Parathyroid adenoma (tissue), 2 donors: ENCODE measurements at regions not wholly inside any gene's neighbourhood (a gene's known extent, or its start where the extent isn't known, plus 50 kb on each side); places are given as distances from the start of the nearest gene placed in this dataset.

ENCODE experiments used
- H2AFZ ChIP-seq: fragments of 300-600 bp; sonication (generic); one replicate; pipeline ENCODE4 v1.7.0; 2017; ENCODE audit warnings: antibody characterized with exemption, mild to moderate bottlenecking
- H3K27ac ChIP-seq: fragments of 300-600 bp; sonication (generic); one replicate; pipeline ENCODE4 v1.7.0; 2017
- H3K27me3 ChIP-seq: fragments of 300-600 bp; sonication (generic); one replicate; pipeline ENCODE4 v1.7.0; 2017; ENCODE audit warnings: low read length; ENCODE audit not compliant: control insufficient read depth, insufficient read depth
- H3K36me3 ChIP-seq: fragments of 300-600 bp; sonication (generic); one replicate; pipeline ENCODE4 v1.7.0; 2017; ENCODE audit warnings: low read length; ENCODE audit not compliant: control insufficient read depth, insufficient read depth
- H3K4me1 ChIP-seq: fragments of 300-600 bp; sonication (generic); one replicate; pipeline ENCODE4 v1.7.0; 2017; ENCODE audit warnings: control low read depth
- H3K4me2 ChIP-seq: fragments of 300-600 bp; sonication (generic); one replicate; pipeline ENCODE4 v1.7.0; 2017; ENCODE audit warnings: low read length
- H3K4me3 ChIP-seq: fragments of 300-600 bp; sonication (generic); one replicate; pipeline ENCODE4 v1.7.0; 2017; ENCODE audit warnings: low read depth, low read length
- H3K79me2 ChIP-seq: fragments of 300-600 bp; sonication (generic); one replicate; pipeline ENCODE4 v1.7.0; 2017; ENCODE audit warnings: control low read depth
- H3K9ac ChIP-seq: fragments of 300-600 bp; sonication (generic); one replicate; pipeline ENCODE4 v1.7.0; 2017; ENCODE audit warnings: mild to moderate bottlenecking
- H3K9me3 ChIP-seq: fragments of 300-600 bp; sonication (generic); one replicate; pipeline ENCODE4 v1.7.0; 2017; ENCODE audit warnings: low read length; ENCODE audit not compliant: control insufficient read depth
- CTCF ChIP-seq: fragments of 300-600 bp; sonication (generic); IDR thresholded peaks from one replicate; pipeline ENCODE4 v1.7.0; 2017; ENCODE audit warnings: antibody characterized with exemption, mild to moderate bottlenecking
- donor health status: primary hyperparathyroidism.

- H3K36me3 ChIP-seq: no peaks in the 10 kb centered on the region
- H2AFZ ChIP-seq: no peak overlapping the region
- no peak overlapping the region for H3K27ac ChIP-seq
- no peak for TF ChIP-seq CTCF
- H3K79me2 ChIP-seq: no peaks in the 10 kb centered on the region
- no peak overlapping the region for H3K4me2 ChIP-seq
- H3K9ac ChIP-seq: no peak overlapping the region
- no peak overlapping the region for H3K4me3 ChIP-seq
- no peaks in the 10 kb centered on the region for H3K4me1 ChIP-seq
- no peaks in the 10 kb centered on the region for H3K27me3 ChIP-seq
- no peaks in the 10 kb centered on the region for H3K9me3 ChIP-seq
Observed at GRCh38 chr12:97274386-97274785, 188.2 kb upstream of the RMST start.

GRCh38 chr12:97275256-97275655 is 187.3 kb upstream of the RMST start:
- Histone ChIP-seq H3K9me3 (no peaks in the 10 kb centered on the region), H2AFZ (peak overlapping the region; percentile 30), H3K4me1 (no peaks in the 10 kb centered on the region), H3K9ac (no peak overlapping the region), H3K27ac (no peak overlapping the region), H3K4me3 (no peak overlapping the region), H3K27me3 (no peaks in the 10 kb centered on the region), H3K36me3 (no peaks in the 10 kb centered on the region), H3K79me2 (no peaks in the 10 kb centered on the region), H3K4me2 (no peak overlapping the region)
- TF ChIP-seq CTCF: no peak

- H3K36me3 ChIP-seq: no peaks in the 10 kb centered on the region
- no peak overlapping the region for H3K4me2 ChIP-seq
- H3K4me3 ChIP-seq: no peak overlapping the region
- H3K9ac ChIP-seq: no peak overlapping the region
- H3K9me3 ChIP-seq: no peaks in the 10 kb centered on the region
- no peaks in the 10 kb centered on the region for H3K79me2 ChIP-seq
- no peak overlapping the region for H2AFZ ChIP-seq
- no peak for TF ChIP-seq CTCF
- H3K4me1 ChIP-seq: no peaks in the 10 kb centered on the region
- no peak overlapping the region for H3K27ac ChIP-seq
- no peaks in the 10 kb centered on the region for H3K27me3 ChIP-seq
Observed at GRCh38 chr12:97275728-97276590, 186.6 kb upstream of the RMST start.

GRCh38 chr12:97276661-97277429 is 185.8 kb upstream of the RMST start:
- no peak for TF ChIP-seq CTCF
- no peak overlapping the region for H3K4me3 ChIP-seq
- H3K27me3 ChIP-seq: no peaks in the 10 kb centered on the region
- no peak overlapping the region for H3K27ac ChIP-seq
- no peak overlapping the region for H3K9ac ChIP-seq
- no peaks in the 10 kb centered on the region for H3K36me3 ChIP-seq
- H2AFZ ChIP-seq: no peak overlapping the region
- H3K79me2 ChIP-seq: no peaks in the 10 kb centered on the region
- no peaks in the 10 kb centered on the region for H3K9me3 ChIP-seq
- H3K4me2 ChIP-seq: no peak overlapping the region
- H3K4me1 ChIP-seq: no peaks in the 10 kb centered on the region
